ENCODE measurements at regions not wholly inside any gene's neighbourhood (a gene's known extent, or its start where the extent isn't known, plus 50 kb on each side); places are given as distances from the start of the nearest gene placed in this dataset.

- no peak for TF ChIP-seq CTCF (conservative IDR thresholded peaks at IDR 0.05; ENCODE audit: low read depth, low read length)
- TF ChIP-seq EZH2 (IDR thresholded peaks at IDR 0.05; ENCODE audit: borderline replicate concordance, low read depth, low read length, poor library complexity, severe bottlenecking), result no peak
Measured at GRCh38 chr5:144108131-144108530, 62.3 kb downstream of the YIPF5 start.
